IPS-NIHi7 (cell line): ENCODE measurements at regions not wholly inside any gene's neighbourhood (a gene's known extent, or its start where the extent isn't known, plus 50 kb on each side); places are given as distances from the start of the nearest gene placed in this dataset.

Experiments
- DNase-seq: peaks from one replicate; pipeline ENCODE4 v3.0.0; 2012; ENCODE audit warnings: mixed read lengths; ENCODE audit errors: extremely low spot score

DNA sequence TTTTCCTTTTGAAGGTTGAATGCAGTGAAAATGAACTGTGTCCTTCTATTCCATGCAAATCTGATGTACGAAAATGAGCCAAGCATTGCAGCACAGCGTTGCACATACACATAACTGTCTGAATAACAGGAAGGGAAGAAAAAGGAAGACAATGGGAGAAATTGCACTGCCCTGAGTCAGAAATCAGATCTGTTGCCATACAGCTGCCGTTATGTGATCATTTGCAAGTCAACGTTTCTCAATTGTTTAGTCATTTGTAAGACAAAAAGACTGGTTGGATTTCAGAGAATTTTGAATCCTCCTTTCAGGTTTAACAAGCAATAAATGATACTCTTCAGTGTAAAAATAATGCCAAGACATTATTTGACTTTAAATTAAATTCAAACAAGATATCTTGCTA, 284.1 kb downstream of the DSEL start:
- no peak for DNase-seq

- DNase-seq, result no peak
Observed at GRCh38 chr18:67222887-67223286, 293.6 kb downstream of the DSEL start.

DNA sequence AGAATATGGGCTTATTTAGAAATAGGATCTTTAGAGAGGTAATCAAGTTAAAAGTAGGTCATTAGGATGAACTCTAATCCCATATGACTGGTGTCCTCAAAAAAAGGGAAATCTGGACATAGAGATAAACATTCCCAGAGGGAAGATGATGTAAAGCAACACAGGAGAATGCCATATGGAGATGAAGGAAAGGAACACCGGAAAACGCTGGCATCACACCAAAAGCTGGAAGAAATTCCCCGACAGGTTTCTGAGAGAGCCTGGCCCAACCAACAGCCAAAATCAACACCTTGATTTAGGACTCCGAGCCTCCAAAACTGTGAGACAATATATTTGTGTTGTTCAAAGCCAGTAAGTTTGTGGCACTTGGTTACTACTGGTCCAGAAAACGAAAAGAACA, 296.7 kb downstream of the DSEL start:
- DNase-seq, result no peak

DNA sequence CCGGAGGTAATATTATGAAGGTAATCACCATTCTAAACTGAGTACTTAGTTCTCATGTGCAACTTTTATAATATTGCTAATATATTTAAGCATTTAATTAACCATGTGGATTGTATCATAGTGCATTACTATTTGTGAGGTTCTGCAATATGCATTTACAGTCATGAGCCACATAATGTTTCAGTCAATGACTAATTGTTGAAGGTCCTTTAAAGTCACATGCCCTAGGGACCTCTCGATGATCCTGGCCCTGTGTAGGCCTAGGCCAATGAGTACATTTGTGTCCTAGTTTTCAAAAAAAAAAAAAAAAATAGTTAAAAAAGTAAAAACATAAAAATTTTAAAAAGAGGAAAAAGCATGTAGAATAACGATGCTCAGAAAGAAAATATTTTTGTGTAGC, 298.0 kb downstream of the DSEL start:
- no peak for DNase-seq

DNA sequence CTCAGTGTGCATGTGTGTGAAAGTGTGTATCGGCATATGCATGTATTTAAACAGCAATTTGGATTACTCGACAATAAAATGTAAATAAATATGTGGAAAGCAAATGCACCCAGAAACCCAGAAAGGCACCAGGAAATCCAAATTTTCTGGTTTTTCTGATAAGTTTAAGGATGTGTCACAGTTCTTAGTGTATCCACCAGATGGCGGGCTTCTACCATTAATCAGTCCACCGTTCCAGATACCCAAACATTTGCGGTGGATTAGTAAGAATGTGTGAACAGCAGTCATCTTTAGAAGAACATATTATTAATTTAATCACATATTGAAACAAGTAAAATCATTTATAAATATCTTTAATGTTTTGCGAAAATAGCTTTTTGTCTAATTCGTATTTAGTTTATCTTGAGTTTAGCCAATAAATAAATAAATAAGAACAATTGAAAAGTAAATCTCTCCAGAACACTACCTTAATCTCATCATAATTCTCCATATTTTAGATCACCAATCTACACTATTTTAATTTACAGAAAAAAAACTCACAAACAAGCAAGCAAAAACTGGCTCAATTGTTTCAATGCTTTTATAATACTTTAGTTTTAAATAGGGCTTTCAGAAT, 298.9 kb downstream of the DSEL start:
- DNase-seq, result peak; percentile 41

GRCh38 chr18:67216846-67217245, 299.7 kb downstream of the DSEL start:
- no peak for DNase-seq

DNA sequence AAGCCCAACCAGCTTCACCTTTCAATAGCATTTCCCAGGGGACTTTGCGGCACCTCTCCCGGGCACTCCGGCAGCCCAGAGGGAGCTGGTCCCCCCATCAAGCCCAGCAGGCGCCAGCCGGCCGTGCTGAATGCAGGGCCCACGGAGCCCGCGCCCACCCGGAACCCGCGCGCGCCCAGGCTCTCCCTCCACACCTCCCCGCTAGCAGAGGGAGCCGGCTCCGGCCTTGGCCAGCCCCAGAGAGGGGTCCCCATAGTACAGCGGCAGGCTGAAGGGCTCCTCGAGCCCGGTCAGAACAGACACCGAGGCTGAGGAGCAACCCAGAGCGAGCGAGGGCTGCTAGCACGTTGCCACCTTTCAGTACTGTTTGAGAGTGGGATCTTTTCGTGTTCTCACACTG, 300.8 kb downstream of the DSEL start:
- DNase-seq, result no peak

DNA sequence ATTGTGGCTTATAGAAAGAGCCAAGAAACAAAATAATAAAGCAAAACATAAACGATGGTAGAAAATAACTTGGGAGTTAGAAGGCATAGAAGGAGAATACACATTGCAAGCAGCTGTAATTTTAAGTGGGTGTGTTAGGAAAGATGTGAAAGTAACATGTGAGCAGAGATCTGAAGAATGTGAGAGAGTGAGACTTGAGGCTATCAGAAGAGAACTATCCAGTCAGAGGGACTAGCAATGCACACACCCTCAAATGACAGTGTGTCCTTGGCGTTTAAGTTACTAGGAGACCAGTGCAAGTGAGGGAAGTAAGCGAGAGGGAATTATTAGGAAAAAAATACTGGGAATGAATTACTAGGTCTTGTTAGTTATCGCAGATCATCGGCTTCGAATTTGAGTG, 304.9 kb downstream of the DSEL start:
- no peak for DNase-seq

GRCh38 chr18:67200665-67201064, 315.9 kb downstream of the DSEL start:
- DNase-seq, result no peak

DNA sequence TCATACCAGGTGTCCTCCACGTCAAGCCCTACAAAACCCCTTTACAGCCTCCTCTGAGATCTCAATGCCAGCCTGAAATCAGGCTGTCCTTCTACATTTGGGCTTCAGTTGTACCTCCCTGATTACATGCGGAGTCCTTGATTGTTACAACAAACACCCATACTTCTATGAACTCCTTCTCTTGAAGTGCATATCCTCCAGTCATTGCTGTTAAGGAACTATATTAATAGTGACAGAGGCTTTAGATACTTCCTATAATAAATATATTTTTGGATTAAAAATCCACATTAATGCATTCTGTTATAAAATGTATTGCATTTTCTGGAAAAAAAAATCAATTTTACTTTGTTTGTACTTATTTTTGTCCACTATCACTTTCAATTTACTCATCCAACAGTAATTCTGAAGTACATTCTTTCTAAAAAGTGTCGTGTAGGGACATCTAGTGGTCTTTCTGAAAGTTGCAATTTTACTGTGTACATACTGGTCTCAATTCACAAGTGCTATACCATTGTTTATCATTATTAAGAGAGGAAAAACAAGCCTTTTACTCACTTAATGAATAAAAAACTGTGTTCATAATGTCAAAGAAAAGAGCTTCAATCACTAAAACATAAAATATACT, 316.4 kb downstream of the DSEL start:
- peak; percentile 16 for DNase-seq

DNA sequence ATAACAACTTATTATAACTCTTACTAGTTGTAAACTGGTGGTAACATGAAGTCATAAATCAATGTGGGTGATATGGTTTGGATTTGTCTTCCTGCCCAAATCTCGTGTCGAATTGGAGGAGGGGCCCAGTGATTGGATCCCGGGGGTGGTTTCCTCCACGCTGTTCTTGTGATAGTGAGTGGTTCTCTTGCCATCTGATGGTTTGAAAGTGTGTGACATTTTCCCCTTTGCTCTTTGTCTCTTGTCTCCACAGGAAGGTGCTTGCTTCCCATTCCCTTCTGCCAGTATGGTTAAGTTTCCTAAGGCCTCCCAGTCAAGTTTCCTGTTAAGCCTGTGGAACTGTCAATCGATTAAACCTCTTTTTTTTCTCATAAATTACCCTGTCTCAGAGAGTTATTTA, 321.6 kb downstream of the DSEL start:
- no peak for DNase-seq

DNA sequence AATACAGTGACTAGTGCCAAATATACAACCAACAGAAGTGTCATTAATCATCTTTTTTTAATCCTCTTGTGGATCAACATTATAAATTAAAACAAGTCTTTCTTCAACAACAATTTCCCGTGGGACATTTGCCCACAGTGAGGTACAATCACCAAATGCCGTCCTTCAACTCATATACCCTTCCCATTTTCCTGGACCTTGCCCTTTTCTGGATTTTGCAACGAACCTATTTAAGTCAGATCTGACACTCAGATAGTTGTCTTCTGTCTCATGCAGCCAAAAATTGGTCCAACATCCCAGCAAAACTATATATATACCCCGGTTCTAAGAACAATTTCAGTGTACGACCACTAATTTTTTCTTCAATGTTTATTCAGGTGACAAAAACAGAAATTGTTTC, 324.0 kb downstream of the DSEL start:
- no peak for DNase-seq

DNA sequence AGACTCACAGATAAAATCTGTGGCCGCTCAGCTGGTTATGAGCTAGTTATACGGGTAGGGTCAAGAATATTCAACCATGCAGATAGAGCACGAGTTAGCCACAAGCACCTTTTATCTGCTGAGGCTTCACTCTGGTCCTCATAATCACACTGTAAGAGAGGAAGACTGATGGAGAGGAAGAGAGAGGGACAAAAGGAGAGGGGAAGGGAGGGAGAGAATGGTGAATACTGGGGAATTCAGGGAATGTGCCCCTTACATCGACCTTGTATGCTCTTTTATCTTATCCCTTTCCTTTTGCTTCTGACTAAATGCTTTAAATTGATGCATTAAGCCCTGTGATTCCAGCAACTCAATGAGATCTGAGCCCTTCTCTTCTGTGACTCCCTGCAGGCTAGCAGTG, 333.1 kb downstream of the DSEL start:
- DNase-seq, result no peak

DNA sequence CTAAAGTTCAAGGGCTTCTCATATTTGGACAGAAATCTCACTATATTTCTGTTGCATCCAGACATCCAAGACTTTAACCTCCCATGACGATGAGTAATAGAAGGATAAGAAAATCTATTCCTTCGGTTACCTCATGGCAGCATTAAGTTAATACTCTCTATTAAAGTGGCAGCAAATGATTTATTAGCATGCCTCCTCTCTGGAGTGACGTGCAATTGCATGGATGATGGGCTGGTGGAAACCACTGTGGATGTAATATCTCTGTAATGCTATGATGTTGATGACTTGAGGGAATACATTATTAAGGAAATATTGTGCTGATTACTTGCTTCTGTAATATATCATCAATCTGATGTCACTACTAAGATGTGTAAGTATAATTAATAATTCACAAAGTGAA, 336.8 kb downstream of the DSEL start:
- DNase-seq, result no peak

GRCh38 chr18:67159662-67160061, 356.9 kb downstream of the DSEL start:
- DNase-seq, result no peak

- DNase-seq, result peak; percentile 16
Observed at GRCh38 chr18:67154979-67155378, 361.5 kb downstream of the DSEL start.

GRCh38 chr18:67151366-67151765, 365.2 kb downstream of the DSEL start:
- DNase-seq, result peak; percentile 17

- no peak for DNase-seq
Observed at GRCh38 chr18:67145586-67146292, 370.8 kb downstream of the DSEL start.

DNA sequence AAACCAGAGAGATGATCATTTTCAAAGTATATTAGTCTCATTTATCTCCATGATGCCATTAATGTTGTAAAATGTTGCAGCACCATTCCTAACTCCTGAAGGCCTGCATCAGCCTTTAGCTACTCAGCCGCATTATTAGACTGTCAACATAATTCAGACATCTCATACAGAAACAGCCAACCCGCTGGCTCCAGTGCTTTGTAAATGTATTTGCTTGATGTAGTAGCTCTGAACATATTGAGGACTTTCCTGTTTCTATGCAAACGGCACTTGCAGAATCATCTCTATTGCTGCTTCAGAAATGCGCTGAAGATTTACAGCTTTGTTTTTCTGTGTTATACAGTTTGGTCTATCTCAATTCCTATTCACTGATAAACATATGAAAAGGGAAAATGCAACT, 372.2 kb downstream of the DSEL start:
- DNase-seq, result no peak

GRCh38 chr18:67143028-67143427, 373.5 kb downstream of the DSEL start:
- no peak for DNase-seq

DNA sequence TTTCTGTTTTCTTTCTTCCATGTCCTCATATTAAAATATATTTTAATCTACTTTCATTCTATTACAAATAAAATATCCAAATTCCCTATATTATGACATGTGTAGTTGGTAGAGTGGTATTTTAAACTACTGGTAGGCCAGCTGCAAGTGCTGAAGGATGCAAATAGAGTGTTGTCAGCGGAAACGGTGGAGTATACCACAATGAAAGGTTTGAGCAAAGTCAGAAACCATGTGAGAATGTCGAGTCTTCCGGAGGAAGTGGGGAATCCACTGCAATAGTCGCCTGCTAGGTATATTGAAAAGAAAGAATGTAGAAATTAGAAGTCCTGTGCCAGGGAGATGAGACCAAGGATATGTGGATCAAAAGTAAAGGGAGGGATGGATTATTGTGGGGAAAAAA, 373.9 kb downstream of the DSEL start:
- DNase-seq, result no peak

GRCh38 chr18:67140495-67140894, 376.0 kb downstream of the DSEL start:
- DNase-seq, result no peak

GRCh38 chr18:67139899-67140298, 376.6 kb downstream of the DSEL start:
- DNase-seq, result no peak
